ENCODE measurements at regions not wholly inside any gene's neighbourhood (a gene's known extent, or its start where the extent isn't known, plus 50 kb on each side); places are given as distances from the start of the nearest gene placed in this dataset.

DNA sequence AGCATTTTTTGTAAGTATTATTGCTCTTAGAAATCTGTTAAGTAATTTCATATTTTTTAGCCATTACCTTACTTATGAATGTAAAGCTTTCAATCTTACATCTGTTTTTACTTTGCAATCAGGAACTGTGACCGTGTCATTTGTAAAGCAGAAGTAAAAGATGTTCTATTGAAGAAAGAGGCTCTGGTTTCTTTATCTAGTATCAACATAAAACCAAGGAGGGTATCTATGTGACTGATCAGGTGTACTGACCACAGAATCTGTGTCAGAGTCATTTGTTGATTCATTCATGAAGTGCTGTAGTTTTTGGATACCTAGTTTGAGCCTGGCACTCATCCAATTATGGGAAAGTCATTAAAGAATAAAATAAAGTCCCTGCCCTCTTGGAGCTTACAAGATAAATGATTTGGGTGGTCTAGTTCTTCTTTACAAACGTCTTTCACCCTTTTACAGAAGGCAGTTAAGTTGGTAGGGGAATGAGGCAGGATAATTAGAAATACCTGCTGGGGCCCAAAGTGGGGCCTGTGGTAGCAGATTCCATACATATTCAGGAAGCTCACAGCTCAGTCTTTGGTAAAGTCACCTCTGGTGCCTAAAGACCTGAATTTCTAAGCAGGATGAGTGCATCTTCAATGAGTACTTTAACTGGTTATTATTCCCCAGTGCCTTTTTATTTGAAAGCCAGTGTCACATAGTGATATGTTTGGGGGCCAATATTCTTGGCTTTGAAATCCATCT is 260.6 kb upstream of the NT5C1B start:
- TF ChIP-seq POLR2A (IDR thresholded peaks at IDR 0.05) = no peak
- TF ChIP-seq, protein P1, sequence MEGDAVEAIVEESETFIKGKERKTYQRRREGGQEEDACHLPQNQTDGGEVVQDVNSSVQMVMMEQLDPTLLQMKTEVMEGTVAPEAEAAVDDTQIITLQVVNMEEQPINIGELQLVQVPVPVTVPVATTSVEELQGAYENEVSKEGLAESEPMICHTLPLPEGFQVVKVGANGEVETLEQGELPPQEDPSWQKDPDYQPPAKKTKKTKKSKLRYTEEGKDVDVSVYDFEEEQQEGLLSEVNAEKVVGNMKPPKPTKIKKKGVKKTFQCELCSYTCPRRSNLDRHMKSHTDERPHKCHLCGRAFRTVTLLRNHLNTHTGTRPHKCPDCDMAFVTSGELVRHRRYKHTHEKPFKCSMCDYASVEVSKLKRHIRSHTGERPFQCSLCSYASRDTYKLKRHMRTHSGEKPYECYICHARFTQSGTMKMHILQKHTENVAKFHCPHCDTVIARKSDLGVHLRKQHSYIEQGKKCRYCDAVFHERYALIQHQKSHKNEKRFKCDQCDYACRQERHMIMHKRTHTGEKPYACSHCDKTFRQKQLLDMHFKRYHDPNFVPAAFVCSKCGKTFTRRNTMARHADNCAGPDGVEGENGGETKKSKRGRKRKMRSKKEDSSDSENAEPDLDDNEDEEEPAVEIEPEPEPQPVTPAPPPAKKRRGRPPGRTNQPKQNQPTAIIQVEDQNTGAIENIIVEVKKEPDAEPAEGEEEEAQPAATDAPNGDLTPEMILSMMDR (IDR thresholded peaks at IDR 0.05) = no peak
- TF ChIP-seq POLR2AphosphoS5 (IDR thresholded peaks at IDR 0.05) = no peak
- no peak for TF ChIP-seq EP300 (IDR thresholded peaks at IDR 0.05)

All from upper lobe of left lung (tissue), 4 donors.